NB4 (cell line): ENCODE measurements at regions not wholly inside any gene's neighbourhood (a gene's known extent, or its start where the extent isn't known, plus 50 kb on each side); places are given as distances from the start of the nearest gene placed in this dataset.

ENCODE experiments used
- POLR2A ChIP-seq: IDR thresholded peaks from 2 replicates; pipeline ENCODE4 v1.6.1; 2011; ENCODE audit warnings: mild to moderate bottlenecking; ENCODE audit not compliant: insufficient read length; ENCODE audit errors: extremely low read depth
- TF ChIP-seq, protein P1 (sequence below): IDR thresholded peaks from one replicate; pipeline ENCODE4 v1.5.1; 2012; ENCODE audit warnings: low read depth, low read length
- TF ChIP-seq, protein P2 (sequence below): IDR thresholded peaks from 2 replicates; pipeline ENCODE4 v1.6.1; 2011; ENCODE audit warnings: low read depth, low read length

GRCh38 chr9:107154291-107154690, 128.8 kb upstream of the RAD23B start:
- TF ChIP-seq, protein P1, sequence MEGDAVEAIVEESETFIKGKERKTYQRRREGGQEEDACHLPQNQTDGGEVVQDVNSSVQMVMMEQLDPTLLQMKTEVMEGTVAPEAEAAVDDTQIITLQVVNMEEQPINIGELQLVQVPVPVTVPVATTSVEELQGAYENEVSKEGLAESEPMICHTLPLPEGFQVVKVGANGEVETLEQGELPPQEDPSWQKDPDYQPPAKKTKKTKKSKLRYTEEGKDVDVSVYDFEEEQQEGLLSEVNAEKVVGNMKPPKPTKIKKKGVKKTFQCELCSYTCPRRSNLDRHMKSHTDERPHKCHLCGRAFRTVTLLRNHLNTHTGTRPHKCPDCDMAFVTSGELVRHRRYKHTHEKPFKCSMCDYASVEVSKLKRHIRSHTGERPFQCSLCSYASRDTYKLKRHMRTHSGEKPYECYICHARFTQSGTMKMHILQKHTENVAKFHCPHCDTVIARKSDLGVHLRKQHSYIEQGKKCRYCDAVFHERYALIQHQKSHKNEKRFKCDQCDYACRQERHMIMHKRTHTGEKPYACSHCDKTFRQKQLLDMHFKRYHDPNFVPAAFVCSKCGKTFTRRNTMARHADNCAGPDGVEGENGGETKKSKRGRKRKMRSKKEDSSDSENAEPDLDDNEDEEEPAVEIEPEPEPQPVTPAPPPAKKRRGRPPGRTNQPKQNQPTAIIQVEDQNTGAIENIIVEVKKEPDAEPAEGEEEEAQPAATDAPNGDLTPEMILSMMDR = no peak
- TF ChIP-seq POLR2A = no peak
- TF ChIP-seq, protein P2, sequence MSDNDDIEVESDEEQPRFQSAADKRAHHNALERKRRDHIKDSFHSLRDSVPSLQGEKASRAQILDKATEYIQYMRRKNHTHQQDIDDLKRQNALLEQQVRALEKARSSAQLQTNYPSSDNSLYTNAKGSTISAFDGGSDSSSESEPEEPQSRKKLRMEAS = no peak
